ENCODE measurements at regions not wholly inside any gene's neighbourhood (a gene's known extent, or its start where the extent isn't known, plus 50 kb on each side); places are given as distances from the start of the nearest gene placed in this dataset.

DNA sequence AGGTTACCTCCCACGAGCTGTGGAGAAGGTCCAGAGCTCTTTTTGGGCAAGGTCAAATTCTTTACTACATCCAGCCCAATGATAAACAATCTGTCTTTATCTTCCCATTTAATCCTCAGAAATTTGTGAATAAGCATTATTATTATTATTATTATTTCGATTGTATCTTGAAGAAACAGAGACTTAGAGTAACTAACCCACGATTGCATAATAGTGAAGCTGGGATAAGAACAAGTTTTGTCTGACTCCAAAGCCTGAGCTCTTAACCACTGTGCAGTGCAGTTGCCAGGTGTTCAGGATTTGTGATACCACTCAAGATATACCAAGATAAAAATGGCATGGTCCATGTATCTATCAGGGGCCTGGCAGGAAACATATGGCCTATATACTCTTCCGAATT lies 166.5 kb upstream of the LDB2 start:
- H3K4me1 Mint-ChIP-seq: no peaks in the 10 kb centered on the region
- no peaks in the 10 kb centered on the region for H3K36me3 Mint-ChIP-seq (ENCODE audit: low read depth)
- H3K27ac Mint-ChIP-seq: no peak overlapping the region
- H3K27me3 Mint-ChIP-seq: peaks cover 3% of the 10 kb centered on the region
- ATAC-seq (no peak), DNase-seq (no peak)
- no peaks in the 10 kb centered on the region for H3K9me3 Mint-ChIP-seq
- H3K4me3 Mint-ChIP-seq: no peak overlapping the region

DNA sequence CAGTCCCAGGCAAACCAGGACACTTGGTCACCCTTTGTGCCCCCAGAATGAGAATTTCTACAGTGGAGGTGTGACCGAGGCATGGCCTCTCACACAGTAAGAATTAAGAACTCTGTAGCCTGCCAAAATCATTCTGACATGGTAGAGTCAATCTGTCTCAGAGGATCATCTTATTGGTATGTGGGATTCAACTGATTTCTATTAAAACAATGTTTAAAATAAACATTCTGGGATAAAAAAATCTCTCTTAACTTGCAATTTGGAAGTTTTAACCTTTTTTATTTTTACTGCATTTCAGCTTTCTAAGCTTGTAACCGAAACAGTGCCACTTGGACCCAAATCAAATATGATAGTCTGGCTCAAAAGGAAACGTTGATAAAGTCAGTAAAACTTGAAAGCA lies 165.4 kb upstream of the LDB2 start:
- Mint-ChIP-seq H3K27me3 (peaks cover 3% of the 10 kb centered on the region), H3K9me3 (no peaks in the 10 kb centered on the region), H3K4me3 (no peak overlapping the region), H3K27ac (no peak overlapping the region), H3K36me3 (ENCODE audit: low read depth) (no peaks in the 10 kb centered on the region), H3K4me1 (no peaks in the 10 kb centered on the region)
- DNase-seq (no peak), ATAC-seq (no peak)

GRCh38 chr4:17060230-17060629 lies 161.8 kb upstream of the LDB2 start:
- H3K27ac Mint-ChIP-seq: no peak overlapping the region
- no peaks in the 10 kb centered on the region for H3K36me3 Mint-ChIP-seq (ENCODE audit: low read depth)
- ATAC-seq: no peak
- H3K9me3 Mint-ChIP-seq: no peaks in the 10 kb centered on the region
- no peaks in the 10 kb centered on the region for H3K4me1 Mint-ChIP-seq
- no peak for DNase-seq
- H3K27me3 Mint-ChIP-seq: no peaks in the 10 kb centered on the region
- no peak overlapping the region for H3K4me3 Mint-ChIP-seq

DNA sequence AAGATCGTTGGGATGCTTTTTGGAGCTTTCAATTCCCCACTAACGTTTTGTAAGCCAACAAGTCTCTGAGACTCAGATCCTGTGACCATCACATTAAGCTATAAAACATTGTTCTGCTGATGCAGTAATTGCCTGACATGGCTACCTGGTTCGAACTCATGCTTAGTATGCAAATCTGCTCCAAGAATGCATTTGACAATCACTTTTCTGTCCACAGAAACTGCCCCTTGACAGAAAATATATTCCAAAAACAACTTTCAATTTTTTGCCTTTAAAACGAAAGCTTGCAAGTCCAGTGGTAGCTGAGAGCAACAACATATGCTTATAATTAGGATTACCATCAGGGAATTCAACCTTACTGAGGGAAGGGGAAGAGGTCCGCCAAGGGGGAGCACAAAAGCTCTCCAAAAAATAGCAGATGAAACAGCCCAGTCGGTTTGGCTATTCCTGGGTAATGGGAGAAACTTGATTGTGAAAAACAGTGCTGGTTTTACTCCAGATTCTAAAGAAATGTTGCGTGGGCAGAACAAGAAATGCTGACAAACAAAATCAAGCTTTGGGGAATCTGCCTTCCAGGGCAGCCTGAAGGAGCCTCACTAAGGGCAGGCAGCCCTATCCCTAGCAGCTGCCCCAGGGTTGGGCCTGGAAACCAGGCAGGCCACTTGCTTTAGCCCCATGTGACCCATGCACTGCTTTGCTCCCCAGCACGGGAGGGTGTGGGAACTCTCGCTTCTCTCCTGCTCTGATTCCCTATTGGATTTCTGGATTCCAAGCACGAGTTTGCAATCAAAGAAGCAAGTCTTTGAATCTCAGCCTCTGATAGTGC lies 160.7 kb upstream of the LDB2 start:
- Mint-ChIP-seq H3K9me3 (no peaks in the 10 kb centered on the region), H3K27ac (no peak overlapping the region), H3K36me3 (ENCODE audit: low read depth) (no peaks in the 10 kb centered on the region), H3K27me3 (no peaks in the 10 kb centered on the region), H3K4me3 (no peak overlapping the region), H3K4me1 (no peaks in the 10 kb centered on the region)
- ATAC-seq: no peak
- DNase-seq: no peak

GRCh38 chr4:17058536-17058915 lies 160.1 kb upstream of the LDB2 start:
- Mint-ChIP-seq H3K9me3 (no peaks in the 10 kb centered on the region), H3K27me3 (no peaks in the 10 kb centered on the region), H3K4me3 (no peak overlapping the region), H3K27ac (no peak overlapping the region), H3K36me3 (ENCODE audit: low read depth) (no peaks in the 10 kb centered on the region), H3K4me1 (no peaks in the 10 kb centered on the region)
- ATAC-seq (no peak), DNase-seq (no peak)

DNA sequence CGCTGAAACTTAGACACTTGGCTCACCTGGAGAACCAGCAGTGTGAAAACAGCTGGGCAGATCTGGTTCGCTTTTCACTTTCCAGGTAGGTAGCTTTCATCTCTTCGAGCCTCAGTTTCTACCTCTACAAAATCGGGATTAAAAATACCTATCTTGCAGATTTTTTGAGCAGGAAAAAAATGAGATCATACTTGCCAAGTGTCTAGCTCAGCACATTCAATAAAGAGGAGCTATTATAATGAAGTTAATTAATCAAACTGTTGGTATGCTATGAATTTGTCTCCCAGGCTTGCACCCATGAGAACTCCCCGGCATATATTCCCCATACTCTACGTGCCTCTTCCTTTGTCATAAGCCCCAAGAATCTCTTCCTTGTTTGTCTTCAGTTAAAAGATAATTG lies 158.6 kb upstream of the LDB2 start:
- H3K27me3 Mint-ChIP-seq: no peaks in the 10 kb centered on the region
- DNase-seq (no peak), ATAC-seq (no peak)
- H3K36me3 Mint-ChIP-seq (ENCODE audit: low read depth): no peaks in the 10 kb centered on the region
- no peaks in the 10 kb centered on the region for H3K9me3 Mint-ChIP-seq
- H3K27ac Mint-ChIP-seq: no peak overlapping the region
- H3K4me1 Mint-ChIP-seq: no peaks in the 10 kb centered on the region
- H3K4me3 Mint-ChIP-seq: no peak overlapping the region

- ATAC-seq: no peak
Observed at GRCh38 chr4:17055788-17056187, 157.3 kb upstream of the LDB2 start.

GRCh38 chr4:17045866-17046265 lies 147.4 kb upstream of the LDB2 start:
- Mint-ChIP-seq H3K27ac (no peak overlapping the region), H3K9me3 (no peaks in the 10 kb centered on the region), H3K36me3 (ENCODE audit: low read depth) (no peaks in the 10 kb centered on the region), H3K27me3 (no peaks in the 10 kb centered on the region), H3K4me3 (no peak overlapping the region), H3K4me1 (peaks cover 2% of the 10 kb centered on the region)
- no peak for DNase-seq
- ATAC-seq: no peak

More at GRCh38 chr4:17055788-17056187, 157.3 kb upstream of the LDB2 start:
- no peak for DNase-seq
- no peaks in the 10 kb centered on the region for H3K27me3 Mint-ChIP-seq
- H3K4me3 Mint-ChIP-seq: no peak overlapping the region
- H3K9me3 Mint-ChIP-seq: no peaks in the 10 kb centered on the region
- no peaks in the 10 kb centered on the region for H3K36me3 Mint-ChIP-seq (ENCODE audit: low read depth)
- no peaks in the 10 kb centered on the region for H3K4me1 Mint-ChIP-seq
- H3K27ac Mint-ChIP-seq: no peak overlapping the region

DNA sequence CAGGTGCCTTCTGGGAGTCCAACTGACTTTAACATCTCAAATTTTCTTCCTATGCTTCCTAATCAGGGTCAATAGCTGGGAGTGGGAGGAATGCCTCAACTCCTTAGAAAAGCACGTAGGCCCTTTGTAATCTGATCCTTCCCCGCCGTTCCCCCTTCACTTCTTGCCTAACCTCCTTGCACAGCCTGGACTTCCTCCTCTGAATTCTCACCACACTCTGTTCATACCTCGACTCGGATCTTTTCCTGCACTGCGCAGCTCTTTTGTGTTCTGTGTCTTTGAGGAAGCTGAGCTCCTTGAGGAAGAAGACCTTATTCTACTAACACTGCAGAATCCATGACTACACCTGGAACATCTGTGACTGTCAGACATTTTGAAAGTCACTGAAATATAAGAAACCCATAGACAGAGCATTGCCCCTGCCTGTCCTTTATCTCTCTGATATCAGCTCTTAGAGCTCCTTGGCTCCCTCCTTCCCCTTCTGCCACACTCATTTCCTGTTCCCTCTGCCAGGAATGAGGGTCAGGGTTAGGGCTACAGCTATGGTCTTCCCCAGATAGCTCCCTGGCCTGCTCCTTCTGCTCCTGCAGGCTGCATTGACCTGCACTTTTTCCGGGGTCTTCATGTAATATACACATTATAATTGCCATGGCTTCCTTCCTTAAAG lies 140.2 kb upstream of the LDB2 start:
- no peaks in the 10 kb centered on the region for H3K36me3 Mint-ChIP-seq (ENCODE audit: low read depth)
- no peaks in the 10 kb centered on the region for H3K9me3 Mint-ChIP-seq
- DNase-seq (no peak), ATAC-seq (no peak)
- H3K27me3 Mint-ChIP-seq: no peaks in the 10 kb centered on the region
- H3K4me1 Mint-ChIP-seq: no peaks in the 10 kb centered on the region
- no peak overlapping the region for H3K4me3 Mint-ChIP-seq
- no peak overlapping the region for H3K27ac Mint-ChIP-seq

DNA sequence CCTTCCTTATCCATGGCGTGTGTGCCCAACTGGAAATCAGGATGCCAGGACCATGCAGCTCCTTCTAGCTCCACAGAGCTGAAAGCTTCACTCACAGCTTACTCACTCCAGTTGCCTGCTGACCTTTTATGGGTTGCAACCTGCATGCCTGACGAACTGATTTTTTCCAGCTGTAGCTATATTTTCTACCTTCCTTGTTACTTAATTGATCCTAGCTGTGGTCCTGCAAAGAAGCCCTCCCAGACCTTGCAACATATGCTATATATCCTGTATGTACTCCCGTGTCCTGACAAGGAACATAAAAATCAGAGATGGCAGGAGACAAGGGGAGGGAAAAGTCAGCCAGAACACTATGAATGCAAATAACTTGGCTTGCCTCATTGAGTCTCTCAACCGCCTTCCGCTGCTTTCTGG lies 135.3 kb upstream of the LDB2 start:
- DNase-seq (no peak), ATAC-seq (no peak)
- Mint-ChIP-seq H3K4me3 (no peak overlapping the region), H3K36me3 (ENCODE audit: low read depth) (no peaks in the 10 kb centered on the region), H3K27ac (no peak overlapping the region), H3K27me3 (peaks cover 5% of the 10 kb centered on the region), H3K9me3 (peaks cover 5% of the 10 kb centered on the region), H3K4me1 (no peaks in the 10 kb centered on the region)

- no peak overlapping the region for H3K27ac Mint-ChIP-seq
- ATAC-seq (no peak), DNase-seq (no peak)
- H3K4me1 Mint-ChIP-seq: no peaks in the 10 kb centered on the region
- no peak overlapping the region for H3K4me3 Mint-ChIP-seq
- peaks cover 5% of the 10 kb centered on the region for H3K9me3 Mint-ChIP-seq
- peaks cover 5% of the 10 kb centered on the region for H3K27me3 Mint-ChIP-seq
- no peaks in the 10 kb centered on the region for H3K36me3 Mint-ChIP-seq (ENCODE audit: low read depth)
Observed at GRCh38 chr4:17033025-17033767, 134.8 kb upstream of the LDB2 start.

DNA sequence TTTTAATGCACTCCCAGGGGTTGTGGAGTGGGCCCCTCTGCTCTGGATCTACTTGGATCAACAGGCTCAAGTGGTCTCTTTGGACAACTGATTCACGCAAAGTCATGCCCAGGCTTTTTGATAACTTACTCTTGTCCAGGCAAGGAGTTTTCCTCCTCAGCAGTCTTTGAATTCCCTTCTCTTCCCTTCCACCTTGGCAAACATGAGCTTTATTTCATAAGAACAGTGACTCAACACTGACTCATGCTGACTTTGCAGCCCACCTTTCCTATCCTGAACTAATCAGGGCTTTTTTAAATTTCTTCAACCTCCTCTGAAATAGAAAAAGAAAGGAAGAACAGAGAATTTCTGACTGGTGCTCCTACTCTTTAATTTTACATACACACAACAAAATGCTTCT lies 132.1 kb upstream of the LDB2 start:
- peaks cover 5% of the 10 kb centered on the region for H3K9me3 Mint-ChIP-seq
- no peak for ATAC-seq
- H3K4me3 Mint-ChIP-seq: no peak overlapping the region
- no peaks in the 10 kb centered on the region for H3K4me1 Mint-ChIP-seq
- peaks cover 5% of the 10 kb centered on the region for H3K27me3 Mint-ChIP-seq
- H3K36me3 Mint-ChIP-seq (ENCODE audit: low read depth): no peaks in the 10 kb centered on the region
- no peak overlapping the region for H3K27ac Mint-ChIP-seq
- no peak for DNase-seq

DNA sequence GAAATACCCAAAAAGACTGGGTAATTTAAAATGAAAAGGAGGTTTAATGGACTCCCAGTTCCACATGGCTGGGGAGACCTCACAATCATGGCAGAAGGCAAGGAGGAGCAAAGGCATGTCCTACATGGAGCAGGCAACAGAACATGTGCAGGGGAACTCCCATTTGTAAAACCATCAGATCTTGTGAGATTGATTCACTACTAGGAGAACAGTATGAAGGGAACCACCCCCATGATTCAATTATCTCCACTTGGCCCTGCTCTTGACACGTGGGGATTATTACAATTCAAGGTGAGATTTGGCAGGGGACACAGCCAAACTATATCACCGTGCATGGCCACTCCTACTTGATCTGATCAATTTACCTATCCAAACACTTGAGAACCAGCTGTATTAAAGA lies 131.5 kb upstream of the LDB2 start:
- Mint-ChIP-seq H3K9me3 (peaks cover 5% of the 10 kb centered on the region), H3K4me3 (no peak overlapping the region), H3K4me1 (no peaks in the 10 kb centered on the region), H3K27me3 (peaks cover 5% of the 10 kb centered on the region), H3K36me3 (ENCODE audit: low read depth) (no peaks in the 10 kb centered on the region), H3K27ac (no peak overlapping the region)
- DNase-seq (no peak), ATAC-seq (no peak)

- Mint-ChIP-seq H3K4me3 (no peak overlapping the region), H3K27me3 (peaks cover 7% of the 10 kb centered on the region), H3K36me3 (ENCODE audit: low read depth) (no peaks in the 10 kb centered on the region), H3K4me1 (no peaks in the 10 kb centered on the region), H3K27ac (no peak overlapping the region), H3K9me3 (peaks cover 5% of the 10 kb centered on the region)
- DNase-seq: no peak
- no peak for ATAC-seq
Observed at GRCh38 chr4:17029432-17029831, 131.0 kb upstream of the LDB2 start.

DNA sequence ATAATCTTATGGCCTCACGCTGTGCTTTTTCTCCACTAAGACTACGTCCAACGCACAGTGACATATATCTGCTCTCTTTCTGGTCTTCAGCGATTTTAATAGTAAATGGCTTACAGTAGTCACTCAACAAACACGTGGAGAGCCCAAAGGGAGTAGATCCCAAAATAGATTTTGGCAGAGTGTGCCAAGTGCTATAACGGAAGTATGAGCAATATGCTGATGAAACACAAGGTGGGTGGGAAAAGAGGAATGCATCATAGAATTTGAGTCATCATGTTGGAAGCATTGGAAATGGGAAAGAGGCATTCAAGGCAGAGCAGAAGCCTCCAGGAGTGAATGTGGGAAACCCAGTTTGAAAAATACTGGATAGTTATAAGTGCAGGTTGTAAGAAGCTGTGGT lies 129.1 kb upstream of the LDB2 start:
- DNase-seq: no peak
- Mint-ChIP-seq H3K27me3 (peaks cover 11% of the 10 kb centered on the region), H3K36me3 (ENCODE audit: low read depth) (no peaks in the 10 kb centered on the region), H3K9me3 (peaks cover 5% of the 10 kb centered on the region), H3K4me1 (no peaks in the 10 kb centered on the region), H3K27ac (no peak overlapping the region), H3K4me3 (no peak overlapping the region)
- no peak for ATAC-seq
